Hepatocyte (in vitro differentiated cells): ENCODE measurements at regions not wholly inside any gene's neighbourhood (a gene's known extent, or its start where the extent isn't known, plus 50 kb on each side); places are given as distances from the start of the nearest gene placed in this dataset.

Experiments used
- DNase-seq: peaks from one replicate; pipeline ENCODE4 v3.0.0-alpha.2; 2016; ENCODE audit warnings: low spot score
- H2AFZ ChIP-seq: fragments of 200-600 bp; sonication (generic); 2 replicates; pipeline ENCODE4 v1.6.0; 2016; ENCODE audit warnings: antibody characterized with exemption, mild to moderate bottlenecking
- H3K27ac ChIP-seq: fragments of 200-600 bp; sonication (generic); 2 replicates; pipeline ENCODE4 v1.5.1; 2016; ENCODE audit warnings: mild to moderate bottlenecking
- H3K27me3 ChIP-seq: fragments of 200-600 bp; sonication (generic); 2 replicates; pipeline ENCODE4 v1.6.1; 2016
- H3K36me3 ChIP-seq: fragments of 200-600 bp; sonication (generic); replicated peaks from 2 replicates; pipeline ENCODE4 v1.5.1; 2016; ENCODE audit warnings: low read depth; ENCODE audit not compliant: insufficient read depth
- H3K4me1 ChIP-seq: fragments of 200-600 bp; sonication (generic); 2 replicates; pipeline ENCODE4 v1.5.1; 2016; ENCODE audit warnings: mild to moderate bottlenecking, moderate library complexity; ENCODE audit not compliant: insufficient read depth
- H3K4me2 ChIP-seq: fragments of 200-600 bp; sonication (generic); 2 replicates; pipeline ENCODE4 v1.6.0; 2016
- H3K4me3 ChIP-seq: fragments of 200-600 bp; sonication (generic); 2 replicates; pipeline ENCODE4 v1.5.1; 2016; ENCODE audit warnings: mild to moderate bottlenecking
- H3K79me2 ChIP-seq: fragments of 200-600 bp; sonication (generic); 2 replicates; pipeline ENCODE4 v1.6.0; 2017; ENCODE audit warnings: mild to moderate bottlenecking
- H3K9me2 ChIP-seq: fragments of 200-600 bp; sonication (generic); replicated peaks from 2 replicates; pipeline ENCODE4 v1.6.0; 2017; ENCODE audit warnings: mild to moderate bottlenecking; ENCODE audit not compliant: insufficient read depth
- H3K9me3 ChIP-seq: fragments of 200-600 bp; sonication (generic); 2 replicates; pipeline ENCODE4 v1.5.1; 2016; ENCODE audit warnings: low read depth, mild to moderate bottlenecking
- H4K20me1 ChIP-seq: fragments of 200-600 bp; sonication (generic); 2 replicates; pipeline ENCODE4 v1.6.0; 2016; ENCODE audit warnings: mild to moderate bottlenecking; ENCODE audit not compliant: insufficient read depth, poor library complexity, severe bottlenecking
- EZH2 ChIP-seq: fragments of 200-600 bp; sonication (generic); IDR thresholded peaks from 2 replicates; pipeline ENCODE4 v1.6.1; 2016; ENCODE audit warnings: antibody characterized with exemption, mild to moderate bottlenecking, borderline replicate concordance
- EZH2phosphoT487 ChIP-seq: fragments of 200-600 bp; sonication (generic); IDR thresholded peaks from one replicate; pipeline ENCODE4 v1.6.1; 2018; ENCODE audit warnings: antibody characterized with exemption, mild to moderate bottlenecking, low read depth, moderate library complexity; ENCODE audit not compliant: unreplicated experiment, severe bottlenecking
- WGBS: methylation state at CpG from one replicate; pipeline ENCODE4 v1.1.6; 2016; ENCODE audit warnings: low lambda C conversion rate; ENCODE audit errors: missing lambda C conversion rate; 5-methylcytosine and 5-hydroxymethylcytosine counted together
- TF ChIP-seq, protein P1 (sequence below): fragments of 200-600 bp; sonication (generic); IDR thresholded peaks from 2 replicates; pipeline ENCODE4 v1.5.1; 2016; ENCODE audit warnings: antibody characterized with exemption, mild to moderate bottlenecking; ENCODE audit not compliant: poor library complexity

DNA sequence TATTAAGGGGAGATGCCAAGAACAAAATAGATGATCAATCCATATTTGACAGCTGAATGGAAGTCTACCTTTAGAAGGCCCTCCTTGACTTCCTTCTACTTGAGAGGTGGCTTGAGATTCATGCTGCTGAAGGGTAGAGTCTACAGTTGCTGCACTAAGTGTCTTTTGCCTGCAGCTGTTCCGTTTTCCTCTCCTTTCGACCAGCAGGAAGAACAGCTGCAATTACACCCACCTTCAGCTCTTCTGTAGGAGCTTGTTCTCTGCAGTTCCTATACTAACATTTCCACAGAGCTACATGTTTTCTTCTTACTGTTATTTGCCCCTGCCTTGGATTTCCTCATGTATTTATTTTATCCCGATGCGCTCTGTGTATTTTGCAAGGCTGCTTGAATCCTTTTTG lies 79.1 kb downstream of the ARRDC4 start:
- H3K36me3 ChIP-seq: no peaks in the 10 kb centered on the region
- no peak overlapping the region for H3K4me3 ChIP-seq
- WGBS: 87% methylated on average over 4 of the region's 4 CpGs
- no peak for DNase-seq
- TF ChIP-seq EZH2phosphoT487: no peak
- TF ChIP-seq, protein P1, sequence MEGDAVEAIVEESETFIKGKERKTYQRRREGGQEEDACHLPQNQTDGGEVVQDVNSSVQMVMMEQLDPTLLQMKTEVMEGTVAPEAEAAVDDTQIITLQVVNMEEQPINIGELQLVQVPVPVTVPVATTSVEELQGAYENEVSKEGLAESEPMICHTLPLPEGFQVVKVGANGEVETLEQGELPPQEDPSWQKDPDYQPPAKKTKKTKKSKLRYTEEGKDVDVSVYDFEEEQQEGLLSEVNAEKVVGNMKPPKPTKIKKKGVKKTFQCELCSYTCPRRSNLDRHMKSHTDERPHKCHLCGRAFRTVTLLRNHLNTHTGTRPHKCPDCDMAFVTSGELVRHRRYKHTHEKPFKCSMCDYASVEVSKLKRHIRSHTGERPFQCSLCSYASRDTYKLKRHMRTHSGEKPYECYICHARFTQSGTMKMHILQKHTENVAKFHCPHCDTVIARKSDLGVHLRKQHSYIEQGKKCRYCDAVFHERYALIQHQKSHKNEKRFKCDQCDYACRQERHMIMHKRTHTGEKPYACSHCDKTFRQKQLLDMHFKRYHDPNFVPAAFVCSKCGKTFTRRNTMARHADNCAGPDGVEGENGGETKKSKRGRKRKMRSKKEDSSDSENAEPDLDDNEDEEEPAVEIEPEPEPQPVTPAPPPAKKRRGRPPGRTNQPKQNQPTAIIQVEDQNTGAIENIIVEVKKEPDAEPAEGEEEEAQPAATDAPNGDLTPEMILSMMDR: no peak
- no peak for TF ChIP-seq EZH2
- no peaks in the 10 kb centered on the region for H3K27me3 ChIP-seq
- no peaks in the 10 kb centered on the region for H3K9me2 ChIP-seq
- no peak overlapping the region for H2AFZ ChIP-seq
- H3K9me3 ChIP-seq: no peaks in the 10 kb centered on the region
- no peaks in the 10 kb centered on the region for H3K4me1 ChIP-seq
- no peaks in the 10 kb centered on the region for H4K20me1 ChIP-seq
- no peaks in the 10 kb centered on the region for H3K79me2 ChIP-seq
- no peak overlapping the region for H3K27ac ChIP-seq
- H3K4me2 ChIP-seq: no peak overlapping the region

DNA sequence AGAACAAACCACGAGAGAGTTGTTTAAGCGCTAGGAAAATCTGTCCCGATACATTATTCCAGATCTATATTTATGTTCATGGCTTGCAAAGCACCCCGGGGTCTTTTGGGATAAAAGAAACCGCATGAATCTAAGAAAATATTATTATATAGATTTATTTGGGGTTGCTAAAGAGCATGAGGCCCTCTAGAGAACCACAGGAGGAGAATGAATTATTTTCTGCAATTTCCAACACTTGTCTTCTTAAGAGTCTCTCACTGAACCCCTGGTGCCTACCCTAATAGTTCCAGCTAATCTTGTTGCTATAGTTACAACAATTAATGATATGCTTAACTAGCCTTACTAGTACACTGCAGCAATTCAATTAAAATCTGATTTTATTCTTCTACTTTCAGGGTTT lies 79.6 kb downstream of the ARRDC4 start:
- WGBS: 87% methylated on average over 5 of the region's 5 CpGs
- no peak overlapping the region for H3K4me2 ChIP-seq
- TF ChIP-seq EZH2: no peak
- TF ChIP-seq, protein P1: no peak
- no peak for TF ChIP-seq EZH2phosphoT487
- H3K27me3 ChIP-seq: no peaks in the 10 kb centered on the region
- H3K9me3 ChIP-seq: no peaks in the 10 kb centered on the region
- H2AFZ ChIP-seq: no peak overlapping the region
- no peak overlapping the region for H3K4me3 ChIP-seq
- no peaks in the 10 kb centered on the region for H3K9me2 ChIP-seq
- no peak for DNase-seq
- no peaks in the 10 kb centered on the region for H3K79me2 ChIP-seq
- H4K20me1 ChIP-seq: no peaks in the 10 kb centered on the region
- no peaks in the 10 kb centered on the region for H3K4me1 ChIP-seq
- no peak overlapping the region for H3K27ac ChIP-seq
- H3K36me3 ChIP-seq: no peaks in the 10 kb centered on the region

DNA sequence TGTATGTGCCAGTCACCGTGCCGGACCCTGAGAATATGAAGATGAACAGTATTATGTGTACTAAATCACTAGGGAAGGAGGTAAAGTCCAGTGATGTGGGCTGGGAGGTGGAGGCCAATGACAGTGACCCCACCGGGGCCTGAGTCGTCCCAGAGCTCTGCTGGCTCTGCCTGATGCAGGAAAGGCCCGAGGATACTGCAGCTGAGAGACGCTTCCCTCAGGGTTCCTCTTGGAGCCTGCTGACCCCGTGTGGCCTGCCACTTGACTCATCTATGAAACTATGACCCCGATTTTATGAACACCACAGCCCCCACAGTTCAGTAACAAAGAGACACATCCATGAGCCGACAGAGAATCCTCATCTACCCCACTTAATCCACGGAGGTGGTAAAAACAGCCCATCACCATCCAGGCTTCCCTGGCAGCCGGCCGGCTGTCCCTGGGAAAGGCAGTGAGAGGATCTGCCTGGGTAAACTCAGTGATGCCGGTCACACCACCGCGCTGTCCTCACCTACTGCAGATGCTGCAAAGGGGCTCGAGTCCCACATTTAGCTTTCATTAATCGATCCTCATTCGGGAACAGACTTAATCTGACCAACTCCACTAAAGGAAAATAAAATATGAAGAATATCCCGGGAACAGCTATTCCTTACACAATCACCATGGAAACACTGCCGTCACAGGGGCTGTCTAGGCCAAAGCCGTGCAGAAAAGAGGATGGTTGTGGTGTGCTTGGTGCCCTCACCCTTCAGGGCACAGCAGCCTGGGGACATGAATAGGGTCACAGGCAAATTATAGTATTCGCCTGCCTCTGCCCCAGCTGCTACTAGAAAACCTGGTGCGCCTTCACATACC lies 82.9 kb downstream of the ARRDC4 start:
- H3K79me2 ChIP-seq: no peaks in the 10 kb centered on the region
- H3K4me2 ChIP-seq: no peak overlapping the region
- no peaks in the 10 kb centered on the region for H3K4me1 ChIP-seq
- H3K9me3 ChIP-seq: no peaks in the 10 kb centered on the region
- DNase-seq: no peak
- 87% methylated on average over 23 of the region's 23 CpGs for WGBS
- no peak overlapping the region for H3K4me3 ChIP-seq
- no peaks in the 10 kb centered on the region for H3K9me2 ChIP-seq
- H3K27ac ChIP-seq: no peak overlapping the region
- H3K27me3 ChIP-seq: no peaks in the 10 kb centered on the region
- no peak overlapping the region for H2AFZ ChIP-seq
- no peaks in the 10 kb centered on the region for H3K36me3 ChIP-seq
- no peak for TF ChIP-seq EZH2phosphoT487
- TF ChIP-seq, protein P1: no peak
- TF ChIP-seq EZH2: no peak
- no peaks in the 10 kb centered on the region for H4K20me1 ChIP-seq
